ENCODE measurements at regions not wholly inside any gene's neighbourhood (a gene's known extent, or its start where the extent isn't known, plus 50 kb on each side); places are given as distances from the start of the nearest gene placed in this dataset.

DNA sequence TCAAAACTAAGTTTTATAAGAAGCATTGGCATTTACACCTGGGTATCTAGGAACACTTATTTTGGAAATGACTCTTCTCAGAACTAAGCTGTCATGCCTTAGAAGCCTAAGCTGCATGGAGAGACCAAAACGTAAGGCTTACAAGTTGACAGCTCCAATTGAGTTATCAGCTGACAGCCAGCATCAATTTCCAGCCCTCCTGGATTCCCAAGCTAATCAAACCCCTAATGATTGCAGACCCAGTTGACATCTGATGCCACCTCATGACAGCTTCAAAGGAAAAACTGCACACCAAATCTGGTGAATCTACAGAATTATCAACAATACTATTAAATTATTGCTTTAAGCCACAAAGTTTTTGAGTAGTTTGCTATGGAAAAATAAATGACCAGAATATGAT lies 187.6 kb upstream of the PRMT6 start:
- Histone ChIP-seq H3K36me3 (replicated peaks; ENCODE audit: insufficient read depth, low read length) (no peaks in the 10 kb centered on the region), H3K27me3 (replicated peaks; ENCODE audit: insufficient read depth, low read length) (no peaks in the 10 kb centered on the region), H3K9ac (ENCODE audit: low read length) (no peak overlapping the region), H3F3A (ENCODE audit: insufficient read depth, low read length) (no peaks in the 10 kb centered on the region), H3K4me1 (ENCODE audit: low read length) (0 out of 2 replicates have a peak, but pooled peaks cover 1% of the 10 kb centered on the region), H3K27ac (ENCODE audit: low read length) (no peak overlapping the region), H3K9me3 (replicated peaks; ENCODE audit: insufficient read depth, low read length) (no peaks in the 10 kb centered on the region), H3K4me2 (ENCODE audit: low read depth, low read length) (no peak overlapping the region), H3K79me2 (ENCODE audit: low read length) (no peaks in the 10 kb centered on the region), H3K9me2 (replicated peaks; ENCODE audit: insufficient read depth, low read length) (no peaks in the 10 kb centered on the region), H2AFZ (ENCODE audit: low read length) (no peak overlapping the region), H4K20me1 (ENCODE audit: insufficient read depth, low read length) (no peaks in the 10 kb centered on the region), H3K4me3 (ENCODE audit: low read length) (no peak overlapping the region)
- DNase-seq, result no peak
- TF ChIP-seq EZH2phosphoT487 (IDR thresholded peaks at IDR 0.05; ENCODE audit: low read length) (no peak), EZH2 (optimal IDR thresholded peaks at IDR 0.05; ENCODE audit: low read depth, low read length) (no peak), CTCF (IDR thresholded peaks at IDR 0.05; ENCODE audit: low read length) (no peak)

GRCh38 chr1:106875622-106876021 lies 180.9 kb upstream of the PRMT6 start:
- no peak overlapping the region for H3K27ac ChIP-seq (ENCODE audit: low read length)
- H3K27me3 ChIP-seq (replicated peaks; ENCODE audit: insufficient read depth, low read length), result no peaks in the 10 kb centered on the region
- no peaks in the 10 kb centered on the region for H3K36me3 ChIP-seq (replicated peaks; ENCODE audit: insufficient read depth, low read length)
- no peak overlapping the region for H3K4me3 ChIP-seq (ENCODE audit: low read length)
- H3K79me2 ChIP-seq (ENCODE audit: low read length), result no peaks in the 10 kb centered on the region
- TF ChIP-seq EZH2 (optimal IDR thresholded peaks at IDR 0.05; ENCODE audit: low read depth, low read length) (no peak), EZH2phosphoT487 (IDR thresholded peaks at IDR 0.05; ENCODE audit: low read length) (no peak), CTCF (IDR thresholded peaks at IDR 0.05; ENCODE audit: low read length) (no peak)
- H3K4me1 ChIP-seq (ENCODE audit: low read length), result 0 out of 2 replicates have a peak, but pooled peaks cover 2% of the 10 kb centered on the region
- no peaks in the 10 kb centered on the region for H4K20me1 ChIP-seq (ENCODE audit: insufficient read depth, low read length)
- H3F3A ChIP-seq (ENCODE audit: insufficient read depth, low read length), result no peaks in the 10 kb centered on the region
- H3K9me3 ChIP-seq (replicated peaks; ENCODE audit: insufficient read depth, low read length), result no peaks in the 10 kb centered on the region
- H2AFZ ChIP-seq (ENCODE audit: low read length), result no peak overlapping the region
- DNase-seq, result no peak
- H3K9me2 ChIP-seq (replicated peaks; ENCODE audit: insufficient read depth, low read length), result no peaks in the 10 kb centered on the region
- no peak overlapping the region for H3K9ac ChIP-seq (ENCODE audit: low read length)
- H3K4me2 ChIP-seq (ENCODE audit: low read depth, low read length), result no peak overlapping the region

- DNase-seq, result no peak
- Histone ChIP-seq H3K79me2 (ENCODE audit: low read length) (no peaks in the 10 kb centered on the region), H3K4me2 (ENCODE audit: low read depth, low read length) (no peak overlapping the region), H3K27ac (ENCODE audit: low read length) (no peak overlapping the region), H3K4me3 (ENCODE audit: low read length) (no peak overlapping the region), H3K27me3 (replicated peaks; ENCODE audit: insufficient read depth, low read length) (no peaks in the 10 kb centered on the region), H3K9me2 (replicated peaks; ENCODE audit: insufficient read depth, low read length) (no peaks in the 10 kb centered on the region), H3K9me3 (replicated peaks; ENCODE audit: insufficient read depth, low read length) (no peaks in the 10 kb centered on the region), H2AFZ (ENCODE audit: low read length) (no peak overlapping the region), H3K9ac (ENCODE audit: low read length) (no peak overlapping the region), H3K36me3 (replicated peaks; ENCODE audit: insufficient read depth, low read length) (no peaks in the 10 kb centered on the region), H4K20me1 (ENCODE audit: insufficient read depth, low read length) (no peaks in the 10 kb centered on the region), H3F3A (ENCODE audit: insufficient read depth, low read length) (no peaks in the 10 kb centered on the region), H3K4me1 (ENCODE audit: low read length) (0 out of 2 replicates have a peak, but pooled peaks cover 2% of the 10 kb centered on the region)
- no peak for TF ChIP-seq CTCF (IDR thresholded peaks at IDR 0.05; ENCODE audit: low read length)
- no peak for TF ChIP-seq EZH2phosphoT487 (IDR thresholded peaks at IDR 0.05; ENCODE audit: low read length)
- TF ChIP-seq EZH2 (optimal IDR thresholded peaks at IDR 0.05; ENCODE audit: low read depth, low read length), result no peak
Measured at GRCh38 chr1:106876384-106876783, 180.1 kb upstream of the PRMT6 start.

Measured in MM.1S (cell line).